Superior temporal gyrus (tissue), 1 donor: ENCODE measurements at regions not wholly inside any gene's neighbourhood (a gene's known extent, or its start where the extent isn't known, plus 50 kb on each side); places are given as distances from the start of the nearest gene placed in this dataset.
A peak's percentile ranks its signal among the peaks of the same experiment; 100 is the strongest.

Experiments used
- DNase-seq: peaks from one replicate; pipeline ENCODE4 v3.0.0-alpha.2; 2016; ENCODE audit errors: extremely low spot score

- DNase-seq, result no peak
Measured at GRCh38 chr12:30507576-30507975, 188.1 kb downstream of the IPO8 start.

- no peak for DNase-seq
Measured at GRCh38 chr12:30506411-30506810, 189.3 kb downstream of the IPO8 start.

- no peak for DNase-seq
Measured at GRCh38 chr12:30501718-30502117, 194.0 kb downstream of the IPO8 start.

GRCh38 chr12:30500532-30500931 lies 195.1 kb downstream of the IPO8 start:
- no peak for DNase-seq

- no peak for DNase-seq
Measured at GRCh38 chr12:30485230-30485890, 210.3 kb downstream of the IPO8 start.

- DNase-seq, result no peak
Measured at GRCh38 chr12:30484658-30485057, 211.0 kb downstream of the IPO8 start.

DNA sequence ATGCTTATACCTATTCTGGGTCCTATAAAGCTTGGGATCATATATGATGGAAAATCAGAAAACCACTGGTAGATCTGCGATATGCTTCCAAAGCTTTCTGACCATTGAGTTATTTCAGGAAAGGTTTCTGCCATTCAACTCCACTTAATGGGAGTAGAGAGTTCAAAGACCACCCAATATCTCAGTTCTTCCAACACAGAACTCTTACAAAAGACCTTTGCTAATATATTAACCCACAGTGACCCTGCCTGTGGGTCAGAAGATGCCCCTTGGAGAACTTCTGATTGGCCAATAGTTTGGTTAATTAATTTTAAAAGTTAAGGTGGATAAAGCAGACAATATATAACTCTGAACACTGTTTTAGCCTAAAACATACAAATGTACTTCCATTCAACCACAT lies 213.0 kb downstream of the IPO8 start:
- DNase-seq, result no peak

GRCh38 chr12:30473274-30473673 lies 222.4 kb downstream of the IPO8 start:
- DNase-seq, result no peak

DNA sequence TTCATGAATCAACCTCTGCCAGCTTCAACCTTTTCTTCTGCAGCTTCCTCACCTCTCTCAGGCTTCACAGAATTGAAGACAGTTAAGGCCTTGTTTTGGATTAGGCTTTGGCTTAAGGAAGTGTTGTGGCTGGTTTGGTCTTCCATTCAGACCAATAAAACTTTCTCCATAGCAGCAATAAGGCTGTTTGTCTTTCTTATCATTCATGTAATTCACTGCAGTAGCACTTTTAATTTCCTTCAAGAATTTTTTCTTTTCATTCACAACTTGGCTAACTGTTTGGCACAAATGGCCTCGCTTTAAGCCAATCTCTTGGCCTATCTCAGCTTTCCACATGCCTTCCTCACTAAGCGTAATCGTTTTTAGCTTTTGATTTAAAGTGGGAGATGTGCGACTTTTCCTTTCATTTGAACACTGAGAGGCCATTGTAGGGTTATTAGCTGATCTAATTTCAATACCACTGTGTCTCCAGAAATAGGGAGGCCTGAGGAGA lies 229.5 kb downstream of the IPO8 start:
- no peak for DNase-seq

DNA sequence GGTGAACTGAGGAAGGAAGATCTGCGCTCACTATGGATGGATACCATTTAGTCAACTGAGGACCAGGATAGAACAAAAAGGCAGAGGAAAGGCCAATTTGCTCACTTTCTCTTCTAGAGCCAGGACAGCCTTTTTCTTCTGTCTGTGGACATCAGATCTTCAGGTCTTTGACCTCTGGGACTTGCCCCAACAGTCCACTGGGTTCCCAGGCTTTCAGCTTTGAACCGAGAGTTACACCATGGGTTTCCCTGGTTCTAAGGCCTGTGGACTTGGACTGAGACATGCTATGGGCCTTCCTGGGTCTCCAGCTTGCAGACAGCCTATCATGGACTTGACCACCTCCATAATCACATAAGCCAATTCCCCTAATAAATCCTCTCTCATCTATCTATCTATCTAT lies 232.0 kb downstream of the IPO8 start:
- no peak for DNase-seq

DNA sequence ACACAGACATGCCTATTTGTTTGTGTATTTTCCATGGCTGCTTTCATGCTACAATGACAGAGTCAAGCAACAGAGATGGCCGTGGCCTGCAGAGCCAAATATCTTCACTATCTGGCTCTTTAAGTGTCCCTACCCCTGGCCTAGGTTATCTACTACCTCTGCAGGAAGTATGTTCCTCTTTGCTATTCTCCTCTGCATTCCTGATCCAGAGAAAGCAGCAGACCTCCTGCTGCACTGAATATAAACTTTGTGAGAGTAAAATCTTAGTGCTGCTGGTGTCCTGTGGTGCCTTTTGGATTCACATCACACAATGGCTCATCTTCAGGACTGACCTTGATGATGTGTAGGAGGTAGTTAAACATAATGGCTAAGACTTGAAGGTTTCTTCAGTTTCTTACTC lies 233.4 kb downstream of the IPO8 start:
- DNase-seq, result no peak

DNA sequence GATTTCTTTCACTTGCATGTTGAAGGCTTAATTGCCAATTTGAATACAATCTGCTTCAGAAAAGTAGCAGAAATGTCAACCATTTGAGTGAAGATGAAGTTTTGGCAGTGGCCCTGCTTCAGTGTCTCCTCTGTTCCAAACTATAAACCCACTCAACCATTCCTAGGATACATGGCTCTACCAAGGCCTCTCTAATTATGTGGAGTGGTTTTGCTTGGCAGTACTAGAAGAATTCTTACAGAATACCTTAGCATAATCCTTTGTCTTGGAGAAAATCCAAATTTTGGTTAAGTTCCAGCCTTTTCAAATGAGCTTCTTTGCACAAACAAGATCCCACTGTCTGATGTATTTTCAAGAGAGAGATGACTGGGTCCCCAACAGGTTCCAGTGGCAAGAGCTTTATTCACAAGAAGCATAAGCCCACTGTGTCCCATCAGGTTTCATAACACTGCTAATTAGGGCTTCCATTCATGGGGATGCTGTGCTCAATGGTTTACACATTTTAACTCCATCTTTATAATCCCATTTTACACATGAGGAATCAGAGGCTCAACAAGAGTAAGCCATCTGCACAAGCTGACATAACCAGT lies 234.5 kb downstream of the IPO8 start:
- no peak for DNase-seq

- DNase-seq, result no peak
Measured at GRCh38 chr12:30458453-30458852, 237.2 kb downstream of the IPO8 start.

DNA sequence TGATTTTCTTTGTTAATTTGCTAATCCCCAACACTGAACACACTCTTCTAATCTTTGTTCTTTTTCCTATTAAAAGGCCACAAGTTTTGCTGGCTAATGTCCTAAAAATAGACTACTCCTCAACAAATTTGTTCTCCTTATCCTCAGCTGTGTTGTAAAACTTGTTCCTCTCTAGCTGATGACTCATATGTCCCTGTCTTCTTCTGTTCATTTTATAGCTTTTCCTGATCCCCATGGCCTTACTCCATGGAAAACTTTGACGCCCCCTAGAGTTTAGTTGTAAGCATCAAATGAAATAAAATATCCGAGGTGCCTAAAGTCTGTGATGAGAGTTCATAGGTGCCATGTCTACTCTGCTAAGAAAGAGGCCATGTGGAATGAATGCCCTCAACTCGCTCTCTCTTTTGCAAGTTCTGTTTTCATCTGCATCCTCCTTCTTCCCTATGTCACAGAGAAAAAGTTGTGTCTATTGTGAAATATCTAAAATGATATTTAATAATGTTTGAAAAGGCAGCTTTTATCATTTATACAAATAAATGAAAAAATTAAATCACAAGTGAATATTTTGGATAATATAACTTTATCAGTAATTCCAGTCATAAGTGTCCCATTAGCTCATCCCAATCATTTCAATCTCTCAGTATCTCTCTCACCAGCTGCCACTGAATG lies 237.9 kb downstream of the IPO8 start:
- peak; percentile 49 for DNase-seq

GRCh38 chr12:30450872-30451271 lies 244.8 kb downstream of the IPO8 start:
- DNase-seq, result no peak

GRCh38 chr12:30450226-30450625 lies 245.4 kb downstream of the IPO8 start:
- DNase-seq, result no peak

DNA sequence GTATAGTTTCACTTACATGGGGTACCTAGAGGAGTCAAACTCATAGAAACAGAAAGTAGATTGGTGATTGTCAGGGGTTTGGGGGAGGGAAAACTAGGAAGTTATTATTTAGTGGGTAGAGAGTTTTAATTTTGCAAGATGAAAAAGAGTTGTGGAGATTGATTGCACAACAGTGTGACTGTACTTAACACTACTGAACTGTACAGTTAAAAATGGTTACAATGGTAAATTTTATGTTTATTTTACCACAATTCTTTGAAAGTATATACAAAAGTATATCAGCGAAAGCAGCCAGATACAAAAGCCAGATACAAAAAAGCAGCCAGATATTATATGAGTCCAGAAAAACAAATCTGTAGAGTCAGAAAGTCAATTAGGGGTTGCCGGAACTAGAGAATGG lies 247.6 kb downstream of the IPO8 start:
- DNase-seq, result no peak

DNA sequence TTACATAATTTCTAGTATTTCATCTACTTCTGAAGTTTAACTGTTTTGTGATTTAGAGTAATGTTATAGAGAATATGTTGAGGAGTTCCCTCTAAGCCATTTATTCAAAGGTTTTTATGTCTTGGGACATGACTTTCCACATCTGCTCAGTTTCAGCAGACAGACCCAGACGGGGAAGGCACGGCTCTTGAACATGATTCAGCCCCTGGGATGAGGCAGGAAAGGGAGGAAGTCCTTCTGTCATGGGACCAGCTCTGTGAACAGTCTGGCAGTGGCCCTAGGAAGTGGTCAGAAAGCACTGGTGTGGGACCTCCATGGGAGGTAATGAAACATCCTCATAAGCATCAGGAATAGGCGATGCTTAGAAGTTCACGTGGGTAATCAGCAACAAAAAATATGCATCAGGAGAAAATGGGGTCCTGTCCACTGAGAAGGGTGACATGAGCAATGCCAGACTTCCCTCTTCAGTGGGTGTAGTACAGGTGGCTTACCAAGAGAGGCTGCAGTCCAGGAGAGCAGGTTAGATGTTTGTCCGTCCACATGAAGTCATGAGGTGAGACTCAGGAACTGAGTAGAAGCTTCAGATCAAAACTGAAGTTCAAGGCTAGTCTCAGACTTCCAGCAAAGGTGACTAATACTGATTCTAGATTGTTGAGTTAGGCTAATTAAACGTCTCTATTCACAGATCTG lies 248.5 kb downstream of the IPO8 start:
- DNase-seq, result no peak

GRCh38 chr12:30442461-30442860 lies 253.2 kb downstream of the IPO8 start:
- no peak for DNase-seq

DNA sequence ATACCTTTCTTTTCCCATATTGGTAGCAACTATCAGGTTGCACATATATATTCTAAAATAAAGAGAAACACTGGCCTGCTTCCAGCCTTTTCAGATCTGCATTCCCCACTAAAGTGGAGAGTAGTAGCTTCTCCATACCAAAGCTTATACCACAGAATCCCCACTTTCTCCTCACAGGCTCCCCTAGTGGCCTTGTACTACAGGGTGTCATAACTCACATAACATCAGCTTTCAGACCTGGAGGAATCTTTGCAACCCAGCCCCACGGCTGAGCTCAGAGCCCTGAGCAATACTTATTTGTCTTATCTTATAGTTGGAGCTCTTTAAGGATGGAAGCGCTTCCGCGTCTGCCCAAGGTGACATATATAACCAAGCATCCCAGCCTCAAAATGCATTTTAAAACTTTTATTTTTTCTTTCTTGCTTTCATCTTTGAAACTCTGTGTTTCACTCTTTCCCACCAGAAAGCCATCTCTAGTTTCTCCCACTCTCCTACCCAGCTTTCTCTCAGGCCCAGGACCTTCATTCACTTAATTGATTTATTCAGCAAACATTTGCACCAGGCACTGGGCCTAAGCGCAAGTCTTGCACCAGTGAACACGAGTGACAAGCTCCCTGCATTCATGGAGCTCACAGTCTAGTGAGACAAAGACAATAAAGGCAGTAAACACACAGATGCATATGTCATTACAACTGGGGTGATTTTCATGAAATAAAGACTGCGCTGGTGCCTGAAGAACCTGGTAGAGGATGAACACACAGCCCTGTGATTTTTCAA lies 254.7 kb downstream of the IPO8 start:
- DNase-seq, result no peak

DNA sequence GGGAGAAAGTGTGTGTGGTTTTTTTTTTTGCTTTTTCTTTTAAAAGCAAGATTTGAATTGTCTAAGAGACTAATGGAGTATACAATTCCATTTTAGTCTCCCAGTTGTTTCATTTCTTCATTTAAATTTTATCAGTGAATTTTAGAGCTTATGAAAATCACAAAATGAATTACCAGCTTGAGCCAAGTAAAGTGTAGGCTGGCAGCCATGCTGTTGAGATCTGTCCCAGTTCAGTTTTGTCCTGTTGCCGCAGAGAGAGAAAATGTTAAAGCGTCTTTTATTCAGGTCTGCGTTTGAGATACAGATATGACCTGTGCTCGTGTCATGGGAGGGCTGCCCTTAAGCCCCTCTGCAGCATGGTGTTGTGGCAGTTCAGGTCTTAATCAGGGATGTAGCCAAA lies 256.5 kb downstream of the IPO8 start:
- DNase-seq, result no peak

GRCh38 chr12:30438601-30439041 lies 257.0 kb downstream of the IPO8 start:
- peak; percentile 54 for DNase-seq
